ENCODE measurements at regions not wholly inside any gene's neighbourhood (a gene's known extent, or its start where the extent isn't known, plus 50 kb on each side); places are given as distances from the start of the nearest gene placed in this dataset.

GRCh38 chr2:164146441-164146840 is 410.6 kb upstream of the FIGN start:
- no peak overlapping the region for H3K4me2 ChIP-seq (ENCODE audit: low read length)
- DNase-seq (ENCODE audit: low read depth, low spot score) (no peak), ATAC-seq (no peak)
- ChIA-PET POLR2A (no interaction called here), RAD21 (ENCODE audit: low non-redundant PET in 1 of 2, low total read pairs in 2 of 2, uncharacterized antibody in 2 of 2, unreplicated experiment in 2 of 2) (no interaction called here), CTCF (no interaction called here)
- no peaks in the 10 kb centered on the region for H3K9me2 ChIP-seq (ENCODE audit: insufficient read depth)
- no peak overlapping the region for H3K9ac ChIP-seq (ENCODE audit: low read length)
- H3K79me2 ChIP-seq (ENCODE audit: insufficient read depth, low read length), result no peaks in the 10 kb centered on the region
- no peaks in the 10 kb centered on the region for H4K20me1 ChIP-seq (ENCODE audit: insufficient read depth)
- peaks cover 14% of the 10 kb centered on the region for H3K27me3 ChIP-seq (ENCODE audit: insufficient read depth, low read length)
- intact Hi-C loops (cut with micrococcal nuclease), result no loop called here
- TF ChIP-seq REST (IDR thresholded peaks at IDR 0.05; ENCODE audit: low read depth), result no peak
- H3K9me3 ChIP-seq (ENCODE audit: control insufficient read depth in 1 of 2, insufficient read depth in 1 of 2, low read depth in 1 of 2, low read length in 2 of 2), result no peaks in the 10 kb centered on the region
- H3K27ac ChIP-seq (ENCODE audit: low read depth, low read length), result no peak overlapping the region
- no peak overlapping the region for H2AFZ ChIP-seq (ENCODE audit: low read depth, low read length, poor library complexity, severe bottlenecking)
- H3K4me1 ChIP-seq (ENCODE audit: control insufficient read depth in 1 of 2, insufficient read depth in 2 of 2, low read length in 2 of 2), result no peaks in the 10 kb centered on the region
- no peaks in the 10 kb centered on the region for H3K36me3 ChIP-seq (ENCODE audit: control insufficient read depth in 1 of 2, insufficient read depth in 2 of 2, low read length in 2 of 2)
- BruUV-seq (replicated peaks), result no TSS peak
- H3K4me3 ChIP-seq (replicated peaks in 1 of 2; ENCODE audit: low read depth in 1 of 2, low read length in 2 of 2), result no peak overlapping the region

- intact Hi-C loops (cut with micrococcal nuclease), result no loop called here
- Histone ChIP-seq H3K4me2 (ENCODE audit: low read length) (no peak overlapping the region), H3K27me3 (ENCODE audit: insufficient read depth, low read length) (peaks cover 11% of the 10 kb centered on the region), H4K20me1 (ENCODE audit: insufficient read depth) (no peaks in the 10 kb centered on the region), H3K9me2 (ENCODE audit: insufficient read depth) (no peaks in the 10 kb centered on the region), H2AFZ (ENCODE audit: low read depth, low read length, poor library complexity, severe bottlenecking) (no peak overlapping the region), H3K27ac (ENCODE audit: low read depth, low read length) (no peak overlapping the region), H3K9ac (ENCODE audit: low read length) (no peak overlapping the region), H3K4me1 (ENCODE audit: control insufficient read depth in 1 of 2, insufficient read depth in 2 of 2, low read length in 2 of 2) (no peaks in the 10 kb centered on the region), H3K9me3 (ENCODE audit: control insufficient read depth in 1 of 2, insufficient read depth in 1 of 2, low read depth in 1 of 2, low read length in 2 of 2) (no peaks in the 10 kb centered on the region), H3K36me3 (ENCODE audit: control insufficient read depth in 1 of 2, insufficient read depth in 2 of 2, low read length in 2 of 2) (no peaks in the 10 kb centered on the region), H3K79me2 (ENCODE audit: insufficient read depth, low read length) (no peaks in the 10 kb centered on the region), H3K4me3 (replicated peaks in 1 of 2; ENCODE audit: low read depth in 1 of 2, low read length in 2 of 2) (no peak overlapping the region)
- no peak for DNase-seq (ENCODE audit: low read depth, low spot score)
- no peak for ATAC-seq
- ChIA-PET POLR2A (no interaction called here), RAD21 (ENCODE audit: low non-redundant PET in 1 of 2, low total read pairs in 2 of 2, uncharacterized antibody in 2 of 2, unreplicated experiment in 2 of 2) (no interaction called here), CTCF (no interaction called here)
- no peak for TF ChIP-seq ZFX (IDR thresholded peaks at IDR 0.05)
- no peak for TF ChIP-seq MAX (IDR thresholded peaks at IDR 0.05)
- no peak for TF ChIP-seq EZH2phosphoT487 (IDR thresholded peaks at IDR 0.05; ENCODE audit: borderline replicate concordance)
- TF ChIP-seq SIN3A (IDR thresholded peaks at IDR 0.05; ENCODE audit: low read depth), result no peak
- no peak for TF ChIP-seq ZNF274 (IDR thresholded peaks at IDR 0.05; ENCODE audit: low read depth, low read length)
- no TSS peak for BruUV-seq (replicated peaks)
Observed at GRCh38 chr2:164145093-164145987, 409.5 kb upstream of the FIGN start.
